ENCODE measurements at regions not wholly inside any gene's neighbourhood (a gene's known extent, or its start where the extent isn't known, plus 50 kb on each side); places are given as distances from the start of the nearest gene placed in this dataset.

DNA sequence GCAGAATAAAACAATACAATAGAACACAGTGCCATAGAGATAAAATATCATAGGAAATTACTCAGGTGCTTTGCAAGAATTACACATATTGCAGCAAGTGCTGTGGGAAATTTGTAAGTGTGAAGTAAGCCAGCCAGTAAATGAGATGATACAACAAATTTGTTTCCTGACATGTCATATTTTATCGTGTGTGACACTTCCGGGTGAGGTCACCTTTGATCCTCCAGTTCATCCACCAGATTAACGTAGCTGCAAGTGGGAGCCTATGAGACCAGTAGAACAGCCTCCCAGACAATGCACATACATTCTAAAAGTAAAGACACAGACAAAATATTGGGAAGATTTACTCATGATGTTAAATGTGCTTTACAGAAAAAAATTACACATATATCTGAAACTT is 72.2 kb downstream of the PRDM9 start:
- Histone ChIP-seq H3K27me3 (ENCODE audit: insufficient read depth, low read length) (no peaks in the 10 kb centered on the region), H3K4me3 (ENCODE audit: low read depth, low read length) (no peak overlapping the region), H3K27ac (ENCODE audit: low read depth, low read length) (no peak overlapping the region), H3K4me1 (ENCODE audit: control insufficient read depth, insufficient read depth, low read length, unreplicated experiment) (no peaks in the 10 kb centered on the region), H3K36me3 (ENCODE audit: insufficient read depth, low read length) (no peaks in the 10 kb centered on the region), H2AFZ (ENCODE audit: low read length, unreplicated experiment) (no peak overlapping the region), H3K79me2 (ENCODE audit: control insufficient read depth, insufficient read depth, low read length, unreplicated experiment) (no peaks in the 10 kb centered on the region)

DNA sequence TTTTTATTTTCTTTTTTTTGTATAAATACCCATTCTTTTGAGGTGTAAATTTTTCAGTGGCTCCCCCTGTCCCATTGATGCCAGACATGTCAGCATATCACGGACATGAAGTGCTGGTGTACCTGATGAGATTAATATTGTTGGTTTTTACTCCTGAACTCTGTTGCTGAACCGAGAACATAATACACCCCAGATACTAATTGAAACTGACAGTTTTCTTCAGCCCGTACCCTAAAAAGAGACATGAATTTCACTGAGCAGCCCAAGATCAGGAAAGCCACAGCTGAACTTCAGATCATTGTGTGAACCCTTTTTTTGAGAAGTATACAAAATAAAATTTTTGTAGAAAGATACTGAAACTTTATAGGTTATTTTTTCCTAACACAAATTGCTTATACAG is 75.7 kb downstream of the PRDM9 start:
- no peaks in the 10 kb centered on the region for H3K79me2 ChIP-seq (ENCODE audit: control insufficient read depth, insufficient read depth, low read length, unreplicated experiment)
- H3K27me3 ChIP-seq (ENCODE audit: insufficient read depth, low read length), result no peaks in the 10 kb centered on the region
- H2AFZ ChIP-seq (ENCODE audit: low read length, unreplicated experiment), result no peak overlapping the region
- H3K27ac ChIP-seq (ENCODE audit: low read depth, low read length), result no peak overlapping the region
- H3K36me3 ChIP-seq (ENCODE audit: insufficient read depth, low read length), result no peaks in the 10 kb centered on the region
- H3K4me3 ChIP-seq (ENCODE audit: low read depth, low read length), result no peak overlapping the region
- no peaks in the 10 kb centered on the region for H3K4me1 ChIP-seq (ENCODE audit: control insufficient read depth, insufficient read depth, low read length, unreplicated experiment)

DNA sequence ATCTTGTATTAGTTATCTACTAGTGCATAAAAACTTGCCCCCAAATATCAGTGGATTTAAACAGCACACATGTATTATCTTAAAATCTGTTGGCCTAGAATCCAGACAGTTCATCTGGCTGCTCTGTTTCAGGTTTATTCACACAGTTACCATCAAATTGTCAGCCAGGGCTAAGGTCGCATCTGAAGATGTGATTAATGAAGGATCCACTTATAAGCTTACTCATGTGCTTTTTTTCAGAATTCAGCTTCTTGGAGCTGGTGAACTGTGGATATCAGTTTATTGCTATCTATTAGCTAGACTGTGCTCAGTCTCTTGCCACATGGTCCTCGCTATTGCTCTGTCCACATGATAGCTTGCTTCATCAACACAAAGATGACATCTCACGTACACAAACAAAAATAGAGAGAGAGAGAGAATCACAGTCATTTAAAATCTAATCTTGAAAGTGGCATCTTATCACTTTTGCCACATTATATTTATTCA is 81.5 kb downstream of the PRDM9 start:
- Histone ChIP-seq H3K36me3 (ENCODE audit: insufficient read depth, low read length) (no peaks in the 10 kb centered on the region), H3K79me2 (ENCODE audit: control insufficient read depth, insufficient read depth, low read length, unreplicated experiment) (no peaks in the 10 kb centered on the region), H3K27ac (ENCODE audit: low read depth, low read length) (no peak overlapping the region), H2AFZ (ENCODE audit: low read length, unreplicated experiment) (no peak overlapping the region), H3K4me3 (ENCODE audit: low read depth, low read length) (no peak overlapping the region), H3K4me1 (ENCODE audit: control insufficient read depth, insufficient read depth, low read length, unreplicated experiment) (no peaks in the 10 kb centered on the region), H3K27me3 (ENCODE audit: insufficient read depth, low read length) (no peaks in the 10 kb centered on the region)

DNA sequence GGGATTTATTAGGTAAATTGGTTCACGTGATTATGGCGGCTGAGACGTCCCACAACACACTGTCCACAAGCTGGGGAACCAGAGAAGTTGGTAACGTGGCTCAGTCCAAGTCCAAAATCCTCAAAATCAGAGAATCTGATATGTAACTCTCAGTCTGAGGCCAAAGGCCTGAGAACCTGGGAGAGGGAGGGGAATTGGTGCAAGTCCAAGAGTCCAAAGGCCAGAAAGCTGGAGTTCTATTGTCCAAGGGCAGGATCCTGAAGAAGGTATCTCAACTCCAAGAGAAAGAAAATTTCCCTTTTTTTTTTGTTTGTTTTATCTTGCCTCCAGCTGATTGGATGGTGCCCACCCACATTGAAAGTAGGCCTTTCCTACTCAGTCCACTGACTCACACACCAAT is 83.8 kb downstream of the PRDM9 start:
- Histone ChIP-seq H3K36me3 (ENCODE audit: insufficient read depth, low read length) (no peaks in the 10 kb centered on the region), H3K4me3 (ENCODE audit: low read depth, low read length) (no peak overlapping the region), H3K4me1 (ENCODE audit: control insufficient read depth, insufficient read depth, low read length, unreplicated experiment) (no peaks in the 10 kb centered on the region), H2AFZ (ENCODE audit: low read length, unreplicated experiment) (no peak overlapping the region), H3K79me2 (ENCODE audit: control insufficient read depth, insufficient read depth, low read length, unreplicated experiment) (no peaks in the 10 kb centered on the region), H3K27ac (ENCODE audit: low read depth, low read length) (no peak overlapping the region), H3K27me3 (ENCODE audit: insufficient read depth, low read length) (no peaks in the 10 kb centered on the region)

DNA sequence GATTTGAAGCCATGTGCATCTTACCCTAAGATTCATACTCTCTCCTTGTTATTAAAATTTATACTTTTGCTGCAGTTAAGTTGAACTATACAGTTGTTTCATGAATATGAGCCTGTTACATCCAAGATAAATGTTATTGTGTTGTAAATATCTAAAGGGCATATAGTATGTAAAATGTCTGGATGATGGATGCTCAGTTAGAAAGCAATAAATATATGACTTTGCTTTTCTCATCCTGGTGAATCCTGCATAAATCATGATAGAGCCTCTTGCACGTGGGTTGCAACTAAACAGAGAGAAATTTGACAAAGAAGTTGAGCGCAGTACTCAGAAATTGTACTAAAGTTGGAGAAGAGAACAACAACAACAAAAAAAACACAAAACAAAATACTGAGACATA is 99.5 kb downstream of the PRDM9 start:
- Histone ChIP-seq H3K79me2 (ENCODE audit: control insufficient read depth, insufficient read depth, low read length, unreplicated experiment) (no peaks in the 10 kb centered on the region), H3K36me3 (ENCODE audit: insufficient read depth, low read length) (no peaks in the 10 kb centered on the region), H3K27ac (ENCODE audit: low read depth, low read length) (no peak overlapping the region), H3K4me1 (ENCODE audit: control insufficient read depth, insufficient read depth, low read length, unreplicated experiment) (no peaks in the 10 kb centered on the region), H2AFZ (ENCODE audit: low read length, unreplicated experiment) (no peak overlapping the region), H3K27me3 (ENCODE audit: insufficient read depth, low read length) (no peaks in the 10 kb centered on the region), H3K4me3 (ENCODE audit: low read depth, low read length) (no peak overlapping the region)

DNA sequence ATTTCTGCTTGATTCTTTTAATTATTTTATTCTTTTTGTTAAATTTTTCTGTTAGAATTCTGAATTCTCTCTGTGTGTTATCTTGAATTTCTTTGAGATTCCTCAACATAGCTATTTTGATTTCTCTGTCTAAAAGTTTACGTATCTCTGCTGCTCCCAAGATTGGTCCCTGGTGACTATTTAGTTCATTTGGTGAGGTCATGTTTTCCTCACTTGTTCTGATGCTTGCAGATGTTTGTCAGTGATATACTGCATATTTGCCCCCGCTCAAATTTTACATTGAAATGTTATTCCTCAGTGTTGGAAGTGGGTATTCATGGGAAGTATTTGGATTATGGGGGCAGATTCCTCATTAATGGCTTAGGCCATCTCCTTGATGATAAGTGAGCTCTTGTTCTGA is 105.3 kb downstream of the PRDM9 start:
- Histone ChIP-seq H3K4me3 (ENCODE audit: low read depth, low read length) (no peak overlapping the region), H3K36me3 (ENCODE audit: insufficient read depth, low read length) (no peaks in the 10 kb centered on the region), H3K79me2 (ENCODE audit: control insufficient read depth, insufficient read depth, low read length, unreplicated experiment) (no peaks in the 10 kb centered on the region), H3K27me3 (ENCODE audit: insufficient read depth, low read length) (no peaks in the 10 kb centered on the region), H3K27ac (ENCODE audit: low read depth, low read length) (no peak overlapping the region), H3K4me1 (ENCODE audit: control insufficient read depth, insufficient read depth, low read length, unreplicated experiment) (no peaks in the 10 kb centered on the region), H2AFZ (ENCODE audit: low read length, unreplicated experiment) (no peak overlapping the region)

DNA sequence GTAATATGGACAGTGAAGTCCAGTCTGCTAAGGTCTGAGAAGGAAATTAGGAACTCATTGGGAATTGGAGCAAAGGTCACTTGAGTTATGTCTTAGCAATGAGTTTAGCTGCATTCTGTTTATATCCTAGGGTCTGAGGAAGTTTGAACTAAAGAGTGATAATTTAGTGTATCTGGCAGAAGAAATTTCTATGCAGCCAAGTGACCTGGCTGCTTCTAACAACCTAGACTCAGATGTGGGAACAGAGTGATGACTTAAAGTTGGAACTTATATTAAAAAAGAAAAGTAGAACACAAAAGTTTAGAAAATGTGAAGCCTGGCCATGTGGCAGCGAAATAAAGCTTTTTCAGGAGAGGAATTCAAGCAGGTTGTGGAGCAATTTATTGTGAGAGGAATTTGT is 106.2 kb downstream of the PRDM9 start:
- H3K4me1 ChIP-seq (ENCODE audit: control insufficient read depth, insufficient read depth, low read length, unreplicated experiment), result no peaks in the 10 kb centered on the region
- H3K79me2 ChIP-seq (ENCODE audit: control insufficient read depth, insufficient read depth, low read length, unreplicated experiment), result no peaks in the 10 kb centered on the region

DNA sequence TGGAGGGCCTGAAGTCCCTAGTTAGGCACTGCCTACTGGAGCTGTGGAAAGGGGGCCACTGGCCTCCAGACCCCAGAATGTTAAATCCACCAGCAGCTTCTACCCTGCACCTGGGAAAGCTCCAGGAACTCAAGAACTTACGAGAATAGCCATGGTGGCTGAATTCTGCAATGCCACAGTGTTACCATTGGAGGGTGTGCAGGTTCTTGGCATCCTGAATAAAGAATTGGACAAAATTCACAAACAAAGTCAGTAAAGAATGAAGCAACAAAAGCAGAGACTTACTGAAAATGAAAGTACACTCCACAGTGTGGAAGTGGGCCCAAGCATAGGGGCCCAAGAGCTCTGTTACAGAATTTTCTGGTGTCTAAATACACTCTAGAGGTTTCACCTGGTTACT is 107.0 kb downstream of the PRDM9 start:
- H3K4me3 ChIP-seq (ENCODE audit: low read depth, low read length), result no peak overlapping the region
- H3K4me1 ChIP-seq (ENCODE audit: control insufficient read depth, insufficient read depth, low read length, unreplicated experiment), result no peaks in the 10 kb centered on the region
- H3K27ac ChIP-seq (ENCODE audit: low read depth, low read length), result no peak overlapping the region
- no peak overlapping the region for H2AFZ ChIP-seq (ENCODE audit: low read length, unreplicated experiment)
- H3K79me2 ChIP-seq (ENCODE audit: control insufficient read depth, insufficient read depth, low read length, unreplicated experiment), result no peaks in the 10 kb centered on the region
- no peaks in the 10 kb centered on the region for H3K27me3 ChIP-seq (ENCODE audit: insufficient read depth, low read length)
- no peaks in the 10 kb centered on the region for H3K36me3 ChIP-seq (ENCODE audit: insufficient read depth, low read length)

More for the DNA sequence above, 106.2 kb downstream of the PRDM9 start:
- Histone ChIP-seq H3K27ac (ENCODE audit: low read depth, low read length) (no peak overlapping the region), H3K36me3 (ENCODE audit: insufficient read depth, low read length) (no peaks in the 10 kb centered on the region), H2AFZ (ENCODE audit: low read length, unreplicated experiment) (no peak overlapping the region), H3K4me3 (ENCODE audit: low read depth, low read length) (no peak overlapping the region), H3K27me3 (ENCODE audit: insufficient read depth, low read length) (no peaks in the 10 kb centered on the region)

DNA sequence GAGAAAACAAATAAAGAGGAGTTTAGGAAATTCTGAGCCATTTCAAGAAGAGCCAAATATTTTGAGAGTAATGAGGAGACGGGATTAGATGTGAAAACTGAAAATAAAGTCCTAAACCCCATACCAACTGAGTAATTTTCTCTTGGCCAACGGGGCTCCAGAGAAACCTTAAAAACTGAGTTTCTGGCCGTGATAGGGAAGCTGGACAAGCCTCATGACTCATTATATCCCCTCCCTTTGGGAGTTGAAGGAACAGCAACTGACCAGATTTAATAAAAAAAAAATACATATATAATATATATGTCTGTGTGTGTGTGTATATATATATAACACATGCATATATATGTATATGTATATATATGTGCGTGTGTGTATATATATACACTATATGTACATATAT is 119.6 kb downstream of the PRDM9 start:
- Histone ChIP-seq H3K79me2 (ENCODE audit: control insufficient read depth, insufficient read depth, low read length, unreplicated experiment) (no peaks in the 10 kb centered on the region), H2AFZ (ENCODE audit: low read length, unreplicated experiment) (no peak overlapping the region), H3K27me3 (ENCODE audit: insufficient read depth, low read length) (no peaks in the 10 kb centered on the region), H3K4me3 (ENCODE audit: low read depth, low read length) (0 out of 2 replicates have a peak overlapping the region, but pooled peaks have one; percentile 39), H3K36me3 (ENCODE audit: insufficient read depth, low read length) (no peaks in the 10 kb centered on the region), H3K4me1 (ENCODE audit: control insufficient read depth, insufficient read depth, low read length, unreplicated experiment) (peaks cover 17% of the 10 kb centered on the region), H3K27ac (ENCODE audit: low read depth, low read length) (0 out of 2 replicates have a peak overlapping the region, but pooled peaks have one; percentile 15)

DNA sequence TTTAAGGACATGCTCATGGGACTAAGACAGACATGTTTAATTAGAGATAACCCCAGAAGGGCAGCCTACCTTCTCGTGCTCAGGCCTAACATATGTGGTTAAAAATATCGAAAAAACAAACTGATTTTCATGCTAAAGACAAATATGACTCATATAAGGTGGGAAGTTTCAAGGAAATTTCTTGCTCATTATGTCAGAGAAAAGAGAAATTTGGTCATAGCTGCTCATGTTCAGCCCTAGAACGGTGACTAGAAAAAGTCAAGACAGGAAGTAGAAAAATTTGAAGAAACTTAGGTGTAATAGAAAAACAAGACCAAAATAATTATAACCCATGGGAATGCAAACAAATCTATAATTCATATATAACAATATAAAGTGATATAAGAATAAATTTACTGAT is 120.6 kb downstream of the PRDM9 start:
- Histone ChIP-seq H2AFZ (ENCODE audit: low read length, unreplicated experiment) (peak overlapping the region; percentile 4), H3K27me3 (ENCODE audit: insufficient read depth, low read length) (no peaks in the 10 kb centered on the region), H3K4me1 (ENCODE audit: control insufficient read depth, insufficient read depth, low read length, unreplicated experiment) (peaks cover 17% of the 10 kb centered on the region), H3K4me3 (ENCODE audit: low read depth, low read length) (no peak overlapping the region), H3K36me3 (ENCODE audit: insufficient read depth, low read length) (no peaks in the 10 kb centered on the region), H3K79me2 (ENCODE audit: control insufficient read depth, insufficient read depth, low read length, unreplicated experiment) (no peaks in the 10 kb centered on the region), H3K27ac (ENCODE audit: low read depth, low read length) (peak overlapping the region; percentile 27; the same call in 1 of the 2 replicates)

DNA sequence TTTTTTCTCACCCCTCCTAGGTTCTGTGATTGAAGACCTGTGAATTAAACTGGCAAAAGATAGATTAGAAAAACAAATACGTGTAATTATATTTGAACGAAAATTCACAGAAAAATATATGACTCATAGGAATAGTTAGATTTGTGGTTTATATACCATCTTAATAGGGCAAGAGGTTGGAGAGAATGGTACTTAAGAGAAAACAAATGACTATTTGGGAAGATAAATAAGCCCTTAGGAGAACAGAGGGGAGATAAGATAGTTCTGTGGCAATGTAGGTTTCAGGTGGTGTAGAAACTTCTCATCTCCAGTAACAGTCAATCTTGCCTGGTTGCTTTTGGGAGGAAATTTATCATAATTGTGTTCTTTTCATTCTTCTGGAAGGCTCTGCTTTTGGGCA is 122.0 kb downstream of the PRDM9 start:
- Histone ChIP-seq H3K4me3 (ENCODE audit: low read depth, low read length) (no peak overlapping the region), H3K36me3 (ENCODE audit: insufficient read depth, low read length) (no peaks in the 10 kb centered on the region), H3K27me3 (ENCODE audit: insufficient read depth, low read length) (no peaks in the 10 kb centered on the region), H3K79me2 (ENCODE audit: control insufficient read depth, insufficient read depth, low read length, unreplicated experiment) (no peaks in the 10 kb centered on the region), H3K4me1 (ENCODE audit: control insufficient read depth, insufficient read depth, low read length, unreplicated experiment) (peaks cover 17% of the 10 kb centered on the region), H3K27ac (ENCODE audit: low read depth, low read length) (no peak overlapping the region), H2AFZ (ENCODE audit: low read length, unreplicated experiment) (peak overlapping the region; percentile 29)

Measured in ACC112 (cell line).